Renal pelvis (tissue), 1 donor: ENCODE measurements at regions not wholly inside any gene's neighbourhood (a gene's known extent, or its start where the extent isn't known, plus 50 kb on each side); places are given as distances from the start of the nearest gene placed in this dataset.
"Not testable (repeated sequence)": the region's sequence is repeated elsewhere in the genome, so short reads cannot be mapped to it uniquely, and the experiment has no call there.

ENCODE experiments used
- DNase-seq: peaks from one replicate; pipeline ENCODE4 v3.0.0-alpha.2; 2013

DNA sequence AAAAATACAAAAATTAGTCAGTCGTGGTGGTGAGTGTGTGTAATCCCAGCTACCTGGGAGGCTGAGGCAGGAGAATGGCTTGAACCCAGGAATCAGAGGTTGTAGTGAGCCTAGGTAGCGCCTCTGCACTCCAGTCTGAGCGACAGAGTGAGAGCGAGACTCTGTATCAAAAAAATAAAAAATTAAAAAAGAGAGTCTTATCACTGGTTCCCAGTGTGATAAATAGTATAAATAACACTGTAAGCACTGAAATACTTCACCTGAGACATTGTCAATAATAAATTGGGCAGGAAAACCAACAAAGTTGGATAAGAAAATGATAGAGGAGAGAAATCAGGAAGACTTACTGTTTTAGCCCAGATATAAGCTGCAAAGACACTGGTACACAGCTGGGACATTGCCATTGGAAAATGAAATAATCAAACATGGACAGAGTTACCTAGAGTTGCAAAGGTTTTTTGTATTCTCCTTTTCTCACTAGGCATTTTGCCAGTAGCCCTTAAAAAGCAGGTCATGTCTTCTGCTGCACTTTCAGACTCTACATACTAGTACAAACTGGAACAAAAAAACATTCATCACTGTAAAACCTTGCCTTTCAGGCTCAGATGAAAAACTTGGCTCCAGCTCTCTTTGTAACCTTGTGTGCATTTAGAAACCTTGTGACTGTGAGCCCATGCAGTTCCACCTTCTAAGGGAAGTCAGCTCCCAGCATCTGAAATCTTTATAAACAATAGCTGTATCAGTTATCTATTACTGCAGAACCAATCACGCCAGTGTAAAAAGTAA lies 55.0 kb upstream of the PPP1R2C start:
- DNase-seq: no peak

- not testable (repeated sequence) for DNase-seq
Measured at GRCh38 chrX:42833550-42833940, 55.6 kb upstream of the PPP1R2C start.

DNA sequence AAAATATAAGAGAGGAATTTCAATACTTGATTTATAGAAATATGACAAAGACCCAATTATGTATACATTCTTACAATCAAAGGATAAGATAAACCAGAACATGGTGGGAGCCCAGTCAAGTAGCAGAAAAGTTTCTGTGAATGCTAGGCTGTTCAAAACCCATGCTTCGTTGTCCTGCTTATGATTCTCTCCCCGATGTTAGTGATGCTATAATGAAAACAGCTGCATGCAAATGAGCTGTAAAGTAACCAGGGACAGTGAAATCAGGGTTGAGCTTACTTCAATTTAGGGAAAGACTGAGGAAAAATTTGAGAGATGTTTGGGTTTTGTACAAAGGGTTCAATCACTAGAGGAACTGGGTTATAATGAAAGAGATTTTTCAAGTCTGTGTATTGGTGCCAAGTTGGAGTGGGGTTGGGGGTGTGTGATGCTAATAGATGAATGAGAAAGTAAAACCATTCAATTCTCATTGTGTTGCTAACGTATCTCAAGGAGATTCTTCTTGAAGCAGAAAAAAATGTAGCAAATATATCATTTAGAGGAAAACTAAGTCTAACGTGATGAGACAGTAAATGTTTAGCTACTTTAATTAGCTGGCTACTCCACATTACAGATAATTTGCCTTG lies 59.3 kb upstream of the PPP1R2C start:
- no peak for DNase-seq

DNA sequence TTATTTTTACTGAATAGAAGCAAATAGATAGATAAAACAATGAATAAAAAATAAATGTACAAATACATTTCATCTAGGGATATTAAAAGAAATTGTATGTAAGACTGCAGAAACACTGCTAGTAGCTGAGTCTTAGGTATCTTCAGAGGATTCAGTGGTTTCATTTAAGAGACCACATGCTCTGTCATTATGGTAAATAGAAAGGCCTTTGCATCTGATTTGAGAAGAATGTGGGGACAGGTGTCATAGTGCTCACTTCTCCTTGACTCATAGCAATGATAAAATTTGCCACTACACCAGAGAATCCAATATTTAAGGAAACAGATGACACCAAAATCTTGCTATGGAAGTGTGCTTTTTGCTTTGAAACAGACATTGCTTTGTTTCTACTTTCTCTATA lies 59.8 kb upstream of the PPP1R2C start:
- DNase-seq: no peak

GRCh38 chrX:42839632-42840031 lies 61.7 kb upstream of the PPP1R2C start:
- DNase-seq: no peak

GRCh38 chrX:42846741-42847140 lies 68.8 kb upstream of the PPP1R2C start:
- no peak for DNase-seq

GRCh38 chrX:42855259-42855658 lies 77.3 kb upstream of the PPP1R2C start:
- no peak for DNase-seq

DNA sequence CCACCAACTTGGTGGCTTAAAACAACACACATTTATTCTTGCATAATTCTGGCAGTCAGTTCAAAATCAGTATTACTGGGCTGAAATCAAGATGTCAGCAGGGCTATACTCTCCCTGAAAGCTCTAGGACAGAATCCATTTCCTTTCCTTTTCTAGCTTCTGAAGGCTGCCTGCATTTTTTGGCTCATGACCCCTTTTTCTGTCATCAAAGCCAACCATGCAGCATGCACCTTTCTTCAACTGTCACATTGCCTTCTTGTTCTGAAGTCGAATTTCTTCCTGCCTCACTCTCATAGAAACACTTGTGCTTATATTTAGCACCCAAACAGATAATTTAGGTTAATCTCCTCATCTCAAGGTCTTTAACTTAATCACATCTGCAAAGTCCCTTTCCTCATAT lies 79.8 kb upstream of the PPP1R2C start:
- DNase-seq: no peak

- DNase-seq: no peak
Measured at GRCh38 chrX:42869011-42869410, 91.0 kb upstream of the PPP1R2C start.

DNA sequence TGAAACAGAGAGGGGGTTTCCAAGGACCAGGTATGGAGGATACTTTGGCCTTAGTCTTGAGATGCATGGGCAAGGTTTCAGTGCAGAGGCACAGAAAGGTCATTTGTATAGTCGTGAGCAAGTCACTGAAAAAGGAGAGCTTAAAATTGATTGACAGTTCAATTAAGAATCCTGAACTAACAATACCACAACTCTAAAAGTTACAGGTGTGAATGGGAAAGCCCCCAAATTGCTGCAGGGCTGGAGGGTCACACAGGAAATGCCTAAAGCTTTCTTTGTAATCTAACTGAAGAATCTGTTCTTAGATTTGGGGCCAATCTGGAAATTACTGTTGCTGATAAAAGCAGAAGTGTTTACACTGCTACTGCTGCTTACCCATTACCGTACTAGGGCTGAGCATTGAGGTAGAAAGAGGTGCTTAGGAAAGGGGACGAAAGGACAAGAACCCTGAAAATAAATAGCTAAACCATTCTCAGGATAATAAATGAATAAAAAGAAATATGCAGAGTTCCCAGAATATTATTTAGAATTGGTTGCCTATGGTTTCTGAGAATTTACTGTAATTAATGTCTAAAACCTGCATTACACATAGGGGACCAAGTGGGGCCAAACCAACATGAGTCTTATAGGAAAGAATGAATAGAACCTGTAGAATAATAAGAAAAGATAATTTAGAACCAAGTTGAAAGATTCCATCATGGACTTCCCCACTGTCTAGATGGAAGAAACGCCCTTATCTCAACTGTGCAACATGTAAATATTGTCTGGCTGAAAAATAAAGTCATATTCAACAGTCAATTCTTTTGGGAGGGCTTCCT lies 91.9 kb upstream of the PPP1R2C start:
- no peak for DNase-seq

- DNase-seq: no peak
Measured at GRCh38 chrX:42886519-42886918, 108.6 kb upstream of the PPP1R2C start.

- no peak for DNase-seq
Measured at GRCh38 chrX:42900947-42901346, 123.0 kb upstream of the PPP1R2C start.

- no peak for DNase-seq
Measured at GRCh38 chrX:42902513-42902912, 124.5 kb upstream of the PPP1R2C start.

DNA sequence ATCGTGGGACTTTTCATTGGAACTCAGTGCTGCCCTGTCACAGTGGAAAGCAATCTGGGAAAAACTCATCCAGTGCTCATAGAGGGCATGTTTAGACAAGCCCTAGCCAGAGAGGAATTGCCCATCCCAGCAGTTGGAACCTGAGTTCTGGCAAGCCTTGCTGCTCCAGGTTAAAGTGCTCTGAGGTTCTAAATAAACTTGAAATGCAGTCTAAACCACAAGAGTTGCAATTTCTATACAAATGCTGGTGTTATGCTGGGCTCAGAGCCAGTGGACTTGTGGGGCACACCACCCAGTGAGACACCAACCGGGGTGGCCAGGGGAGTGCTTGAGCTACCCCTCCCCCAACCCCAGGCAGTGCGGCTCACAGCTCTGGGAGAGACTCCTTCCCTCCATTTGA lies 142.8 kb upstream of the PPP1R2C start:
- DNase-seq: no peak

- no peak for DNase-seq
Measured at GRCh38 chrX:42930071-42930470, 152.1 kb upstream of the PPP1R2C start.

GRCh38 chrX:42930951-42931350 lies 153.0 kb upstream of the PPP1R2C start:
- no peak for DNase-seq

DNA sequence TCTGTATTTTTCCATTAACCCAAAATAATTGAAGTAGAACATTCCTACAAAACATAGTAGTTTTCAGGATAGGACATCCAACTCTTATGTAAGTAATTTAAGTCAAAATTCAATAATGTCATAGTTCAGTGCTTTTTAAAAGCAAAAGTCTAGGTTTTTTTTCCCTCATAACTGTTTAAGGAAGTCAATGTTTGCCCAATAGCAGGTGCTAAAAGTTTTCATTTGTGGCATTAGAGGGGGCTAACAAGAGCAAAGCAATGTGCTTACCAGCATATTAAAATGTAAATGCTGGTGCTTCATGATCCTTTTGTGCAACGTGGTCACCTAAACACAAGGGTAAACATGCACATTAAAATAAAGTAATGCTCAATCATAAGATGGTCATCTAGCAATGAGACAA lies 155.2 kb upstream of the PPP1R2C start:
- DNase-seq: no peak

- DNase-seq: no peak
Measured at GRCh38 chrX:42934020-42934726, 156.2 kb upstream of the PPP1R2C start.

DNA sequence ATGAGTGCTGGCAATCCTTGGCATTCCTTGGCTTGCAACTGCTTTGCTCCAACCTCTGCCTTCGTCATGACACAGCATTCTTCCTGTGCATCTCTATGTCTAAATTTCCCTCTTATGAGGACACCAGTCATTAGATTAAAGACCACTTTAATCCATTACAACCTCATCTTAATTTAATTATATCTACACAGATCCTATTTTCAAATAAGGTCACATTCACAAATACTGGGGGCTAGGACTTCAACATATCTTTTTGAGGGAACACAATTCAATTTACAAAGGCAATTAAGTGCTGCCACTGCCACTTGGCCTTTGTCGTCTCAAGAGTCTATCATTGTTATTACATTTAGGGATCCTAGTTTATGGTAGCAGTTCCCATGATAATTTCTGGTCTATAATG lies 163.7 kb upstream of the PPP1R2C start:
- no peak for DNase-seq

GRCh38 chrX:42943051-42943974 lies 165.3 kb upstream of the PPP1R2C start:
- DNase-seq: no peak

GRCh38 chrX:42944381-42944998 lies 166.5 kb upstream of the PPP1R2C start:
- no peak for DNase-seq
